ENCODE measurements at regions not wholly inside any gene's neighbourhood (a gene's known extent, or its start where the extent isn't known, plus 50 kb on each side); places are given as distances from the start of the nearest gene placed in this dataset.

DNA sequence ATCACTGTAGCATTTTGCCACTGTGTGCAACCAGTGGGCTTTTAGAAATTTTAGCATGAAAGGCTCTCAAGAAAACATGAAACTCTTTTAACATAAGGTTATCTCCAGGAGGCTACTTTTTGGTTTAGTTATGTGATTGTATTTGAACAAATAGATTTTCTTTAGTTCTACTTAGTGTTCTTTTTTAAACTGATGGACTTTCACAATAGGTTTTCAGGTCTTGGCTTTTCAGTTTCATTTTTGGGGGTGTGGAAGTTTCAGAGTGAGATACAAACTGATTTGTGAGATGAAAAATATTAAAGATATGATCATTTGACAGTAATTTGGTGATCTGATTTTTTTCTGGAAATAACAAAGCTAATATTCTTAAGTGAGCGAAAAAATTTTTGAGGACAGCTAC, 344.1 kb downstream of the PHF14 start:
- TF ChIP-seq ELF1 (IDR thresholded peaks at IDR 0.05; ENCODE audit: borderline replicate concordance, low read depth) (no peak), EZH2 (IDR thresholded peaks at IDR 0.05) (no peak), TCF7L2 (IDR thresholded peaks at IDR 0.05; ENCODE audit: borderline replicate concordance, extremely low read depth, insufficient read depth, insufficient read length) (no peak), POLR2AphosphoS5 (IDR thresholded peaks at IDR 0.05; ENCODE audit: low read depth, low read length) (no peak), JUND (IDR thresholded peaks at IDR 0.05) (no peak), EZH2phosphoT487 (IDR thresholded peaks at IDR 0.05; ENCODE audit: borderline replicate concordance) (no peak), RAD21 (IDR thresholded peaks at IDR 0.05; ENCODE audit: low read depth) (no peak)
- TF ChIP-seq, protein P1, sequence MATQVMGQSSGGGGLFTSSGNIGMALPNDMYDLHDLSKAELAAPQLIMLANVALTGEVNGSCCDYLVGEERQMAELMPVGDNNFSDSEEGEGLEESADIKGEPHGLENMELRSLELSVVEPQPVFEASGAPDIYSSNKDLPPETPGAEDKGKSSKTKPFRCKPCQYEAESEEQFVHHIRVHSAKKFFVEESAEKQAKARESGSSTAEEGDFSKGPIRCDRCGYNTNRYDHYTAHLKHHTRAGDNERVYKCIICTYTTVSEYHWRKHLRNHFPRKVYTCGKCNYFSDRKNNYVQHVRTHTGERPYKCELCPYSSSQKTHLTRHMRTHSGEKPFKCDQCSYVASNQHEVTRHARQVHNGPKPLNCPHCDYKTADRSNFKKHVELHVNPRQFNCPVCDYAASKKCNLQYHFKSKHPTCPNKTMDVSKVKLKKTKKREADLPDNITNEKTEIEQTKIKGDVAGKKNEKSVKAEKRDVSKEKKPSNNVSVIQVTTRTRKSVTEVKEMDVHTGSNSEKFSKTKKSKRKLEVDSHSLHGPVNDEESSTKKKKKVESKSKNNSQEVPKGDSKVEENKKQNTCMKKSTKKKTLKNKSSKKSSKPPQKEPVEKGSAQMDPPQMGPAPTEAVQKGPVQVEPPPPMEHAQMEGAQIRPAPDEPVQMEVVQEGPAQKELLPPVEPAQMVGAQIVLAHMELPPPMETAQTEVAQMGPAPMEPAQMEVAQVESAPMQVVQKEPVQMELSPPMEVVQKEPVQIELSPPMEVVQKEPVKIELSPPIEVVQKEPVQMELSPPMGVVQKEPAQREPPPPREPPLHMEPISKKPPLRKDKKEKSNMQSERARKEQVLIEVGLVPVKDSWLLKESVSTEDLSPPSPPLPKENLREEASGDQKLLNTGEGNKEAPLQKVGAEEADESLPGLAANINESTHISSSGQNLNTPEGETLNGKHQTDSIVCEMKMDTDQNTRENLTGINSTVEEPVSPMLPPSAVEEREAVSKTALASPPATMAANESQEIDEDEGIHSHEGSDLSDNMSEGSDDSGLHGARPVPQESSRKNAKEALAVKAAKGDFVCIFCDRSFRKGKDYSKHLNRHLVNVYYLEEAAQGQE (IDR thresholded peaks at IDR 0.05; ENCODE audit: low read depth): no peak
- TF ChIP-seq, protein P2, sequence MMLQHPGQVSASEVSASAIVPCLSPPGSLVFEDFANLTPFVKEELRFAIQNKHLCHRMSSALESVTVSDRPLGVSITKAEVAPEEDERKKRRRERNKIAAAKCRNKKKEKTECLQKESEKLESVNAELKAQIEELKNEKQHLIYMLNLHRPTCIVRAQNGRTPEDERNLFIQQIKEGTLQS (IDR thresholded peaks at IDR 0.05): no peak
- TF ChIP-seq, protein P3, sequence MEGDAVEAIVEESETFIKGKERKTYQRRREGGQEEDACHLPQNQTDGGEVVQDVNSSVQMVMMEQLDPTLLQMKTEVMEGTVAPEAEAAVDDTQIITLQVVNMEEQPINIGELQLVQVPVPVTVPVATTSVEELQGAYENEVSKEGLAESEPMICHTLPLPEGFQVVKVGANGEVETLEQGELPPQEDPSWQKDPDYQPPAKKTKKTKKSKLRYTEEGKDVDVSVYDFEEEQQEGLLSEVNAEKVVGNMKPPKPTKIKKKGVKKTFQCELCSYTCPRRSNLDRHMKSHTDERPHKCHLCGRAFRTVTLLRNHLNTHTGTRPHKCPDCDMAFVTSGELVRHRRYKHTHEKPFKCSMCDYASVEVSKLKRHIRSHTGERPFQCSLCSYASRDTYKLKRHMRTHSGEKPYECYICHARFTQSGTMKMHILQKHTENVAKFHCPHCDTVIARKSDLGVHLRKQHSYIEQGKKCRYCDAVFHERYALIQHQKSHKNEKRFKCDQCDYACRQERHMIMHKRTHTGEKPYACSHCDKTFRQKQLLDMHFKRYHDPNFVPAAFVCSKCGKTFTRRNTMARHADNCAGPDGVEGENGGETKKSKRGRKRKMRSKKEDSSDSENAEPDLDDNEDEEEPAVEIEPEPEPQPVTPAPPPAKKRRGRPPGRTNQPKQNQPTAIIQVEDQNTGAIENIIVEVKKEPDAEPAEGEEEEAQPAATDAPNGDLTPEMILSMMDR (IDR thresholded peaks at IDR 0.05 in 2 of 3, conservative IDR thresholded peaks at IDR 0.05 in 1 of 3; ENCODE audit: borderline replicate concordance in 1 of 3, insufficient read depth in 1 of 3, low read depth in 2 of 3, low read length in 2 of 3): no peak
- TF ChIP-seq, protein P4, sequence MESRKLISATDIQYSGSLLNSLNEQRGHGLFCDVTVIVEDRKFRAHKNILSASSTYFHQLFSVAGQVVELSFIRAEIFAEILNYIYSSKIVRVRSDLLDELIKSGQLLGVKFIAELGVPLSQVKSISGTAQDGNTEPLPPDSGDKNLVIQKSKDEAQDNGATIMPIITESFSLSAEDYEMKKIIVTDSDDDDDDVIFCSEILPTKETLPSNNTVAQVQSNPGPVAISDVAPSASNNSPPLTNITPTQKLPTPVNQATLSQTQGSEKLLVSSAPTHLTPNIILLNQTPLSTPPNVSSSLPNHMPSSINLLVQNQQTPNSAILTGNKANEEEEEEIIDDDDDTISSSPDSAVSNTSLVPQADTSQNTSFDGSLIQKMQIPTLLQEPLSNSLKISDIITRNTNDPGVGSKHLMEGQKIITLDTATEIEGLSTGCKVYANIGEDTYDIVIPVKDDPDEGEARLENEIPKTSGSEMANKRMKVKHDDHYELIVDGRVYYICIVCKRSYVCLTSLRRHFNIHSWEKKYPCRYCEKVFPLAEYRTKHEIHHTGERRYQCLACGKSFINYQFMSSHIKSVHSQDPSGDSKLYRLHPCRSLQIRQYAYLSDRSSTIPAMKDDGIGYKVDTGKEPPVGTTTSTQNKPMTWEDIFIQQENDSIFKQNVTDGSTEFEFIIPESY (IDR thresholded peaks at IDR 0.05; ENCODE audit: extremely low read depth, insufficient replicate concordance, low read length): no peak
- no peak for ATAC-seq
- H2AFZ ChIP-seq (ENCODE audit: low read depth, low read length, poor library complexity, severe bottlenecking): no peak overlapping the region
- no peak overlapping the region for H3K4me2 ChIP-seq (ENCODE audit: low read length)
- DNase-seq (ENCODE audit: low read depth, low spot score): no peak
- H3K27ac ChIP-seq (ENCODE audit: low read depth, low read length): no peak overlapping the region
- H3K36me3 ChIP-seq (ENCODE audit: control insufficient read depth in 1 of 2, insufficient read depth in 2 of 2, low read length in 2 of 2): no peaks in the 10 kb centered on the region
- intact Hi-C loops (cut with micrococcal nuclease): no loop called here
- no peak overlapping the region for H3K4me3 ChIP-seq (replicated peaks in 1 of 2; ENCODE audit: low read depth in 1 of 2, low read length in 2 of 2)
- ChIA-PET CTCF (no interaction called here), RAD21 (ENCODE audit: low non-redundant PET in 1 of 2, low total read pairs in 2 of 2, uncharacterized antibody in 2 of 2, unreplicated experiment in 2 of 2) (no interaction called here), POLR2A (no interaction called here)
- H3K4me1 ChIP-seq (ENCODE audit: control insufficient read depth in 1 of 2, insufficient read depth in 2 of 2, low read length in 2 of 2): no peaks in the 10 kb centered on the region
- no peak overlapping the region for H3K9ac ChIP-seq (ENCODE audit: low read length)
- H3K79me2 ChIP-seq (ENCODE audit: insufficient read depth, low read length): no peaks in the 10 kb centered on the region
- no peaks in the 10 kb centered on the region for H3K9me3 ChIP-seq (ENCODE audit: control insufficient read depth in 1 of 2, insufficient read depth in 1 of 2, low read depth in 1 of 2, low read length in 2 of 2)
- no TSS peak for BruUV-seq (replicated peaks)
- no peaks in the 10 kb centered on the region for H4K20me1 ChIP-seq (ENCODE audit: insufficient read depth)
- H3K9me2 ChIP-seq (ENCODE audit: insufficient read depth): no peaks in the 10 kb centered on the region
- 0 out of 2 replicates have a peak, but pooled peaks cover 3% of the 10 kb centered on the region for H3K27me3 ChIP-seq (ENCODE audit: insufficient read depth, low read length)

All from HCT116 (cell line).